ENCODE measurements at regions not wholly inside any gene's neighbourhood (a gene's known extent, or its start where the extent isn't known, plus 50 kb on each side); places are given as distances from the start of the nearest gene placed in this dataset.

- no peaks in the 10 kb centered on the region for H3K79me1 ChIP-seq (ENCODE audit: insufficient read depth, low read depth, low read length, poor library complexity, severe bottlenecking)
- peaks cover 2% of the 10 kb centered on the region; the same call in 1 of the 2 replicates for H3K4me1 ChIP-seq (ENCODE audit: insufficient read depth, low read length)
- no peak overlapping the region for H3K14ac ChIP-seq (ENCODE audit: insufficient read depth, low read length)
- no peak overlapping the region for H2BK15ac ChIP-seq (ENCODE audit: low read depth, low read length)
- peaks cover 17% of the 10 kb centered on the region in 2 experiments for H3K4me1 Mint-ChIP-seq
- H4K5ac ChIP-seq (ENCODE audit: insufficient read length, low read depth, low read length), result no peak overlapping the region
- H3K79me2 ChIP-seq (ENCODE audit: insufficient read depth, low read length), result no peaks in the 10 kb centered on the region
- no peaks in the 10 kb centered on the region for H3K27me3 Mint-ChIP-seq (ENCODE audit: low read depth)
- H3K27ac ChIP-seq (ENCODE audit: insufficient read length, low read depth, low read length), result no peak overlapping the region
- H3K56ac ChIP-seq (ENCODE audit: insufficient read length, low read depth, low read length), result no peak overlapping the region
- H3K9ac ChIP-seq (ENCODE audit: extremely low read depth, insufficient read length, low read length), result no peak overlapping the region
- H3K23me2 ChIP-seq (ENCODE audit: insufficient read length, low read depth, low read length, poor library complexity, severe bottlenecking), result no peaks in the 10 kb centered on the region
- H3K4me2 ChIP-seq (ENCODE audit: insufficient read depth, insufficient read length, low read length), result no peak overlapping the region
- H4K8ac ChIP-seq (replicated peaks; ENCODE audit: insufficient read length, low read depth, low read length), result no peak overlapping the region
- no peak for TF ChIP-seq CTCF (conservative IDR thresholded peaks at IDR 0.05)
- WGBS (ENCODE audit: extremely low coverage, insufficient read length, low lambda C conversion rate), result no CpG with 5 or more reads among the region's 3 CpGs
- H3K23ac ChIP-seq (ENCODE audit: insufficient read length, low read depth, low read length), result no peak overlapping the region
- no peak overlapping the region for H2BK20ac ChIP-seq (ENCODE audit: low read depth, low read length, poor library complexity, severe bottlenecking)
- H3K36me3 Mint-ChIP-seq (ENCODE audit: insufficient read depth in 1 of 3, low read depth in 3 of 3), result no peaks in the 10 kb centered on the region
- no peak overlapping the region for H3K27ac Mint-ChIP-seq
- no peaks in the 10 kb centered on the region for H3K9me3 ChIP-seq (ENCODE audit: control insufficient read depth, low read depth, low read length)
- H4K20me1 ChIP-seq (ENCODE audit: control insufficient read depth, insufficient read depth, insufficient read length), result no peaks in the 10 kb centered on the region
- H2BK5ac ChIP-seq (ENCODE audit: insufficient read length, low read length), result no peak overlapping the region
- no peak overlapping the region for H4K91ac ChIP-seq (ENCODE audit: insufficient read length, low read depth, low read length)
- no peaks in the 10 kb centered on the region for H3K27me3 ChIP-seq (ENCODE audit: insufficient read depth, low read length)
- no peak overlapping the region for H2BK120ac ChIP-seq (ENCODE audit: low read depth, low read length, poor library complexity, severe bottlenecking)
- no peak for DNase-seq
- H2BK12ac ChIP-seq (ENCODE audit: insufficient read length, low read depth, low read length), result no peak overlapping the region
- H2AFZ ChIP-seq (ENCODE audit: low read length), result no peak overlapping the region
- H3T11ph ChIP-seq (ENCODE audit: low read length), result no peak overlapping the region
- H3K4ac ChIP-seq (ENCODE audit: low read depth, low read length), result no peak overlapping the region
- no peak overlapping the region for H3K4me3 Mint-ChIP-seq
- H3K18ac ChIP-seq (ENCODE audit: insufficient read length, low read depth, low read length), result no peak overlapping the region
- no peak overlapping the region for H2AK5ac ChIP-seq (ENCODE audit: insufficient read length, low read length)
- no peaks in the 10 kb centered on the region for H3K9me3 Mint-ChIP-seq
Measured at GRCh38 chr20:53783768-53784167, 190.1 kb upstream of the ZNF217 start.
